ENCODE measurements at regions not wholly inside any gene's neighbourhood (a gene's known extent, or its start where the extent isn't known, plus 50 kb on each side); places are given as distances from the start of the nearest gene placed in this dataset.

DNA sequence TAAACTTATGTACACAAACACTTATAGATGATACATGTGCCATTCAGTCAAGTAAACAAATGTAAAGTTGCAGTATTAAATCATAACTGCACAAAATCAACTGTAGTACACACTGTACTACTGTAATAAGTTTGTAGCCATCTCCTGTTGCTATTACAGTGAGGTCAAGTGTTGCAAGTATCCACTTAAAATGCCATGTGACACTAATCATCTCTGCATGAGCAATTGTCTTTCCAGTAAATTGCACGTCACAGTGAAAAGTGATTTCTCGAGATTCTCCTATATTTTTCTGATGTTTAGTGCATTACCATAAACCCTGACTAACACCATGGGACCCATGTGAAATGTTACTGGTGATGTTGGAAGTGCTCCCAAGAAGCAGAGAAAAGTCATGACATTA, 293.3 kb upstream of the SP4 start:
- TF ChIP-seq L3MBTL2 (conservative IDR thresholded peaks at IDR 0.05) (no peak), HDGF (IDR thresholded peaks at IDR 0.05; ENCODE audit: borderline replicate concordance) (no peak), ZNF384 (IDR thresholded peaks at IDR 0.05) (no peak), FOXA1 (IDR thresholded peaks at IDR 0.05) (no peak), SP1 (IDR thresholded peaks at IDR 0.05) (no peak), ELF4 (IDR thresholded peaks at IDR 0.05) (no peak), CTBP1 (IDR thresholded peaks at IDR 0.05; ENCODE audit: borderline replicate concordance) (no peak), BHLHE40 (IDR thresholded peaks at IDR 0.05; ENCODE audit: borderline replicate concordance) (no peak), ARNT (IDR thresholded peaks at IDR 0.05) (no peak), LEF1 (IDR thresholded peaks at IDR 0.05; ENCODE audit: borderline replicate concordance) (no peak), PKNOX1 (IDR thresholded peaks at IDR 0.05) (no peak)
